GM23338 (cell line): ENCODE measurements at regions not wholly inside any gene's neighbourhood (a gene's known extent, or its start where the extent isn't known, plus 50 kb on each side); places are given as distances from the start of the nearest gene placed in this dataset.

Source experiments
- EZH2 ChIP-seq: fragments of 200-600 bp; sonication (generic); IDR thresholded peaks from one replicate; pipeline ENCODE4 v1.8.0; 2017; ENCODE audit warnings: antibody characterized with exemption, mild to moderate bottlenecking, low read depth; ENCODE audit not compliant: unreplicated experiment
- JUNB ChIP-seq: IDR thresholded peaks from one replicate; pipeline ENCODE4 v1.6.1; 2016; ENCODE audit warnings: antibody characterized with exemption; ENCODE audit not compliant: unreplicated experiment
- POLR2AphosphoS5 ChIP-seq: IDR thresholded peaks from 2 replicates; pipeline ENCODE4 v1.6.1; 2016; ENCODE audit warnings: antibody characterized with exemption, low read depth
- REST ChIP-seq: IDR thresholded peaks from one replicate; pipeline ENCODE4 v1.6.1; 2018; ENCODE audit warnings: antibody characterized with exemption; ENCODE audit not compliant: unreplicated experiment
- ZNF114 ChIP-seq: fragments of 250-450 bp; sonication (Bioruptor Pico); IDR thresholded peaks from 2 replicates; pipeline ENCODE4 v1.5.0; 2020; ENCODE audit warnings: mild to moderate bottlenecking, moderate library complexity
- TF ChIP-seq, protein P1 (sequence below), 2 experiments: fragments of 200-600 bp in 1 of 2; sonication (generic) in 1 of 2; conservative IDR thresholded peaks; 2 replicates each; pipeline versions ENCODE4 v1.5.1 to v1.6.1; 2016 to 2017; ENCODE audit warnings: antibody characterized with exemption in 2 of 2, low read depth in 2 of 2, mild to moderate bottlenecking in 2 of 2, moderate library complexity in 1 of 2

GRCh38 chr7:21269021-21269420 is 158.9 kb upstream of the SP4 start:
- TF ChIP-seq, protein P1, sequence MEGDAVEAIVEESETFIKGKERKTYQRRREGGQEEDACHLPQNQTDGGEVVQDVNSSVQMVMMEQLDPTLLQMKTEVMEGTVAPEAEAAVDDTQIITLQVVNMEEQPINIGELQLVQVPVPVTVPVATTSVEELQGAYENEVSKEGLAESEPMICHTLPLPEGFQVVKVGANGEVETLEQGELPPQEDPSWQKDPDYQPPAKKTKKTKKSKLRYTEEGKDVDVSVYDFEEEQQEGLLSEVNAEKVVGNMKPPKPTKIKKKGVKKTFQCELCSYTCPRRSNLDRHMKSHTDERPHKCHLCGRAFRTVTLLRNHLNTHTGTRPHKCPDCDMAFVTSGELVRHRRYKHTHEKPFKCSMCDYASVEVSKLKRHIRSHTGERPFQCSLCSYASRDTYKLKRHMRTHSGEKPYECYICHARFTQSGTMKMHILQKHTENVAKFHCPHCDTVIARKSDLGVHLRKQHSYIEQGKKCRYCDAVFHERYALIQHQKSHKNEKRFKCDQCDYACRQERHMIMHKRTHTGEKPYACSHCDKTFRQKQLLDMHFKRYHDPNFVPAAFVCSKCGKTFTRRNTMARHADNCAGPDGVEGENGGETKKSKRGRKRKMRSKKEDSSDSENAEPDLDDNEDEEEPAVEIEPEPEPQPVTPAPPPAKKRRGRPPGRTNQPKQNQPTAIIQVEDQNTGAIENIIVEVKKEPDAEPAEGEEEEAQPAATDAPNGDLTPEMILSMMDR (conservative IDR thresholded peaks at IDR 0.05; ENCODE audit: low read depth in 2 of 2), result no peak
- TF ChIP-seq REST (no peak), POLR2AphosphoS5 (no peak), EZH2 (no peak), ZNF114 (CRISPR knock-in tag) (no peak), JUNB (no peak)
